ENCODE measurements at regions not wholly inside any gene's neighbourhood (a gene's known extent, or its start where the extent isn't known, plus 50 kb on each side); places are given as distances from the start of the nearest gene placed in this dataset.

- TF ChIP-seq EP300 (IDR thresholded peaks at IDR 0.05) (no peak), CTCF (IDR thresholded peaks at IDR 0.05) (no peak)
Observed at GRCh38 chr11:131042041-131042390, 125.7 kb upstream of the SNX19 start.
